ENCODE measurements at regions not wholly inside any gene's neighbourhood (a gene's known extent, or its start where the extent isn't known, plus 50 kb on each side); places are given as distances from the start of the nearest gene placed in this dataset.

GRCh38 chr1:14067036-14067435 is 367.0 kb downstream of the PRDM2 start:
- no peak for TF ChIP-seq CTCF (IDR thresholded peaks at IDR 0.05; ENCODE audit: low read depth, low read length)
- H3K4me3 ChIP-seq (ENCODE audit: low read depth, low read length): no peak overlapping the region

GRCh38 chr1:14067711-14068110 is 367.7 kb downstream of the PRDM2 start:
- TF ChIP-seq CTCF (IDR thresholded peaks at IDR 0.05; ENCODE audit: low read depth, low read length): no peak
- no peak overlapping the region for H3K4me3 ChIP-seq (ENCODE audit: low read depth, low read length)

- TF ChIP-seq CTCF (IDR thresholded peaks at IDR 0.05; ENCODE audit: low read depth, low read length): no peak
- H3K4me3 ChIP-seq (ENCODE audit: low read depth, low read length): no peak overlapping the region
These were observed 371.6 kb downstream of the PRDM2 start for GRCh38 chr1:14071581-14071980.

GRCh38 chr1:14080653-14081052 is 380.7 kb downstream of the PRDM2 start:
- no peak for TF ChIP-seq CTCF (IDR thresholded peaks at IDR 0.05; ENCODE audit: low read depth, low read length)
- H3K4me3 ChIP-seq (ENCODE audit: low read depth, low read length): no peak overlapping the region

GRCh38 chr1:14082331-14082730 is 382.3 kb downstream of the PRDM2 start:
- no peak for TF ChIP-seq CTCF (IDR thresholded peaks at IDR 0.05; ENCODE audit: low read depth, low read length)
- no peak overlapping the region for H3K4me3 ChIP-seq (ENCODE audit: low read depth, low read length)

GRCh38 chr1:14083277-14083676 is 383.3 kb downstream of the PRDM2 start:
- TF ChIP-seq CTCF (IDR thresholded peaks at IDR 0.05; ENCODE audit: low read depth, low read length): no peak
- no peak overlapping the region for H3K4me3 ChIP-seq (ENCODE audit: low read depth, low read length)

GRCh38 chr1:14083706-14084105 is 383.7 kb downstream of the PRDM2 start:
- no peak overlapping the region for H3K4me3 ChIP-seq (ENCODE audit: low read depth, low read length)
- no peak for TF ChIP-seq CTCF (IDR thresholded peaks at IDR 0.05; ENCODE audit: low read depth, low read length)
